Activated CD8-positive, alpha-beta T cell treated with anti-CD3 and anti-CD28 coated beads for 36 hours (primary cell): ENCODE measurements at regions not wholly inside any gene's neighbourhood (a gene's known extent, or its start where the extent isn't known, plus 50 kb on each side); places are given as distances from the start of the nearest gene placed in this dataset.

Source experiments
- ATAC-seq: fragments of 200-7000 bp; cut with Tn5 transposase; one replicate; pipeline ENCODE4 v1.10.0; 2021; ENCODE audit warnings: mild to moderate bottlenecking, moderate library complexity
- CTCF ChIA-PET: fragments of 350-600 bp; sonication (Branson Sonifier 250); formaldehyde crosslinking; loops from one replicate; lab custom pipeline; 2021; ENCODE audit warnings: antibody characterized with exemption; lab: Charles Lee
- POLR2A ChIA-PET: fragments of 350-600 bp; sonication (Branson Sonifier 250); formaldehyde crosslinking; loops from one replicate; lab custom pipeline; 2021; ENCODE audit warnings: antibody characterized with exemption; lab: Charles Lee
- DNase-seq: peaks from one replicate; pipeline ENCODE4 v3.0.0-alpha.2; 2020
- H3K27ac Mint-ChIP-seq: one replicate; pipeline ENCODE4 v1.8.0; 2021; ENCODE audit warnings: mild to moderate bottlenecking, mixed read lengths
- H3K27me3 Mint-ChIP-seq: one replicate; pipeline ENCODE4 v1.8.0; 2021; ENCODE audit warnings: mixed read lengths
- H3K36me3 Mint-ChIP-seq: one replicate; pipeline ENCODE4 v1.8.0; 2021; ENCODE audit warnings: low read depth, mixed read lengths
- H3K4me1 Mint-ChIP-seq: one replicate; pipeline ENCODE4 v1.8.0; 2021; ENCODE audit warnings: low read depth, mixed read lengths
- H3K4me3 Mint-ChIP-seq: one replicate; pipeline ENCODE4 v1.8.0; 2021; ENCODE audit warnings: mild to moderate bottlenecking, moderate library complexity, mixed read lengths
- H3K9me3 Mint-ChIP-seq: one replicate; pipeline ENCODE4 v1.8.0; 2021; ENCODE audit warnings: mixed read lengths
- CTCF ChIP-seq: fragments of 200-600 bp; IDR thresholded peaks from one replicate; pipeline ENCODE4 v1.8.0; 2022; ENCODE audit warnings: antibody characterized with exemption, mild to moderate bottlenecking
- intact Hi-C: fragments of 100-400 bp; cut with micrococcal nuclease; formaldehyde crosslinking; loops from one replicate; pipeline ENCODE4 v1.10.0; 2022

GRCh38 chr2:150232871-150233270, 254.6 kb downstream of the RND3 start:
- ChIA-PET CTCF (no interaction called here), POLR2A (no interaction called here)
- Mint-ChIP-seq H3K36me3 (no peaks in the 10 kb centered on the region), H3K27ac (no peak overlapping the region), H3K4me3 (no peak overlapping the region), H3K4me1 (no peaks in the 10 kb centered on the region), H3K27me3 (no peaks in the 10 kb centered on the region), H3K9me3 (no peaks in the 10 kb centered on the region)
- TF ChIP-seq CTCF: no peak
- no peak for ATAC-seq
- no peak for DNase-seq
- intact Hi-C loops: no loop called here

GRCh38 chr2:150232321-150232720, 255.1 kb downstream of the RND3 start:
- Mint-ChIP-seq H3K27me3 (no peaks in the 10 kb centered on the region), H3K4me3 (no peak overlapping the region), H3K27ac (no peak overlapping the region), H3K4me1 (no peaks in the 10 kb centered on the region), H3K9me3 (no peaks in the 10 kb centered on the region), H3K36me3 (no peaks in the 10 kb centered on the region)
- intact Hi-C loops: no loop called here
- no peak for DNase-seq
- no peak for ATAC-seq
- TF ChIP-seq CTCF: no peak
- ChIA-PET CTCF (no interaction called here), POLR2A (no interaction called here)

GRCh38 chr2:150230616-150231015, 256.9 kb downstream of the RND3 start:
- no peak for ATAC-seq
- no peaks in the 10 kb centered on the region for H3K9me3 Mint-ChIP-seq

GRCh38 chr2:150230004-150230403, 257.5 kb downstream of the RND3 start:
- POLR2A ChIA-PET: no interaction called here
- ATAC-seq (no peak), DNase-seq (no peak)
- Mint-ChIP-seq H3K27ac (no peak overlapping the region), H3K4me3 (no peak overlapping the region), H3K36me3 (no peaks in the 10 kb centered on the region), H3K4me1 (no peaks in the 10 kb centered on the region), H3K27me3 (no peaks in the 10 kb centered on the region), H3K9me3 (no peaks in the 10 kb centered on the region)
- CTCF ChIA-PET: no interaction called here
- intact Hi-C loops: no loop called here
- TF ChIP-seq CTCF: no peak

More at GRCh38 chr2:150230616-150231015, 256.9 kb downstream of the RND3 start:
- no peaks in the 10 kb centered on the region for H3K4me1 Mint-ChIP-seq
- DNase-seq: no peak
- H3K4me3 Mint-ChIP-seq: no peak overlapping the region
- TF ChIP-seq CTCF: no peak
- intact Hi-C loops: no loop called here
- ChIA-PET POLR2A (no interaction called here), CTCF (no interaction called here)
- no peaks in the 10 kb centered on the region for H3K27me3 Mint-ChIP-seq
- H3K36me3 Mint-ChIP-seq: no peaks in the 10 kb centered on the region
- no peak overlapping the region for H3K27ac Mint-ChIP-seq

GRCh38 chr2:150228936-150229335, 258.5 kb downstream of the RND3 start:
- ATAC-seq: no peak
- CTCF ChIA-PET: no interaction called here
- H3K4me1 Mint-ChIP-seq: no peaks in the 10 kb centered on the region
- no peaks in the 10 kb centered on the region for H3K27me3 Mint-ChIP-seq
- H3K27ac Mint-ChIP-seq: no peak overlapping the region
- DNase-seq: no peak
- no peak for TF ChIP-seq CTCF
- POLR2A ChIA-PET: no interaction called here
- intact Hi-C loops: no loop called here
- H3K4me3 Mint-ChIP-seq: no peak overlapping the region
- H3K36me3 Mint-ChIP-seq: no peaks in the 10 kb centered on the region
- no peaks in the 10 kb centered on the region for H3K9me3 Mint-ChIP-seq
